ENCODE measurements at regions not wholly inside any gene's neighbourhood (a gene's known extent, or its start where the extent isn't known, plus 50 kb on each side); places are given as distances from the start of the nearest gene placed in this dataset.

DNA sequence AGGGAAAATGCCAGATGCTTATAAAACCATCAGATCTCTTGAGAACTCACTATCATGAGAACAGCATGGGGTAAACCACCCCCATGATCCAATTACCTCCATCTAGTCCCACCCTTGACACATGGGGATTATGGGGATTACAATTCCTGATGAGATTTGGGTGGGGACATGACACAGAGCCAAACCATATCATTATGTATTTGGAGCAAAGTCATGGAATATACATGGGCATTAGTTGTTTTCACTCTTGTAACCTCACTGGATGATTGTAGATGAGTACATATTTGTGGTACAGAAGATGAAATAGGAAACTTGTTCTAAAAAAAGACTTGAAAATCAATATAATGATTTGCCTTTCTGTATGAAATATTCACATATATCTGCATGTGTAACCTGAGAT is 674.5 kb upstream of the BOD1L1 start:
- no peak for TF ChIP-seq GATA2 (IDR thresholded peaks at IDR 0.05; ENCODE audit: low read depth, low read length)
- no peak for TF ChIP-seq GATA3 (IDR thresholded peaks at IDR 0.05; ENCODE audit: low read depth, low read length)

Data from SH-SY5Y (cell line).